Left kidney (tissue), 1 donor: ENCODE measurements at regions not wholly inside any gene's neighbourhood (a gene's known extent, or its start where the extent isn't known, plus 50 kb on each side); places are given as distances from the start of the nearest gene placed in this dataset.
"Not testable (repeated sequence)": the region's sequence is repeated elsewhere in the genome, so short reads cannot be mapped to it uniquely, and the experiment has no call there.

Source experiments
- DNase-seq: peaks from one replicate; pipeline ENCODE4 v3.0.0-alpha.2; 2013

- DNase-seq = no peak
Measured at GRCh38 chr20:40933758-40934157, 94.9 kb upstream of the TOP1 start.

DNA sequence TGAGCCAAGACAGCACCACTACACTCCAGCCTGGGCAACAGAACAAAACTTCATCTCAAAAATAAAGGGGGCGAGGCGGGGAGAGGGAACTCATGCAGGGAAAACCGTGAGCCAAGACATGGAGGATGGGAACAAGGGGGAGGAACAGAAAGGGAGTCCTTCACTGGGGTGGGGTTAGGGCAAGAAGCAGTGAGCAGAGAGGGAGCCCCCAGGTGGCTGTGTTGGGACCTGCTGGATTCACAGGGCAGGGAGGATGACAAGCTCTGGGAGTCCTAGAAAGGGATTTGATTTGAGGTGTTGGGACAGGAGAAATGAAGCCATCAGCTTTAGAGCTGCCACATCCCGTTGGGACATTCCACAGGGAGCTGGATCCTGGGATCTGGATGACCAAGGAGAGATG is 90.6 kb upstream of the TOP1 start:
- DNase-seq = no peak

DNA sequence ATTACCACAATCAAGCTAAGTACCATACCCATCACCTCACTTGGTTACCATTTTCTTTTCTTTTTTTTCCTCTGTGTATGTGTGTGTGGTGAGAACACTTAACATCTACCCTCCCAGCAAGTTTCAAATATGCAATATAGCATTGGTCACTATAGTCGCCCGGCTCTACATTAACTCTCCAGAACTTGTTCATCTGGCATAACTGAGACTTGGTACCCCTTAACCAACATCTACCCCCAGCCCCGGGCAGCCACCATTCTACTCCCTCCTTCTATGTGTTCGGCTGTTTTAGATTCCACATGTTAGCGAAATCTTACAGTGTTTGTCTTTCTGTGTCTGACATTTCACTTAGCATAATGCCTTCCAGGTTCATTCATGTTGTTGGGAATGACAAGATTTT is 89.0 kb upstream of the TOP1 start:
- no peak for DNase-seq

GRCh38 chr20:40941133-40941610 is 87.5 kb upstream of the TOP1 start:
- DNase-seq = no peak

DNA sequence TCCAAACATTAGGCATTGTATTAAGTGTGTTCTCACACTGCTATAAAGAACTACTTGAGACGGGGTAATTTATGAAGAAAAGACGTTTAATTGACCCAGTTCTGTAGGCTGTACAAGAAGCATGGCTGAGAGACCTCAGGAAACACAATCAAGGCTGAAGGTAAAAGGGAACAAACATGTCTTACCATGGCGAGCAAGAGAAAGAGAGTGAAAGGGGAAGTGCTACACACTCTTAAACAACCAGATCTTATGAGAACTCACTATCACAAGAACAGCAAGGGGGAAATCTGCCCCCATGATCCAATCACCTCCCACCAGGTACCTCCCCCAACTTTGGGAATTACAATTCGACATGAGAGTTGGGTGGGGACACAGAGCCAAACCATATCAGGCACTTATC is 86.6 kb upstream of the TOP1 start:
- DNase-seq = no peak

GRCh38 chr20:40942775-40943174 is 85.8 kb upstream of the TOP1 start:
- no peak for DNase-seq

GRCh38 chr20:40943591-40943990 is 85.0 kb upstream of the TOP1 start:
- DNase-seq = no peak

DNA sequence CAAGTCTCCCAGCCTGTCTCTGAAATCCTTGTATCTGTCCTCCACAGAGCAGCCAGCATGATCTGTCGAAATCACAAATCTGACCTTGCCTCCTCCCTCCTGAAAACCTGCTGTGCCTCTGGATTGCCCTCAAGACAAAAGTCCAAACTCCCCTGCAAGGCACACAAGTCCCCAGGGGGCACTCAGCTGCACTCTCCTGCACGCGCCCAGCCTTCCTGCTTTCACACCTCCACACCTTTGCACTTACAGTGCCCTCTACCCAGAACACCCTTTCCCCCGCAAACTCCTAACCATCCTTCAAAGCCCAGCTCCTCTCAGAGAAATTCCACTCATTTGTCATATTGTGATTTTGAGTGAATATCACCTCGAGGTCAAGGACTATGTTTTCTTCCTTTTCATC is 83.4 kb upstream of the TOP1 start:
- DNase-seq = no peak

GRCh38 chr20:40945754-40946450 is 82.7 kb upstream of the TOP1 start:
- peak; percentile 81 for DNase-seq

DNA sequence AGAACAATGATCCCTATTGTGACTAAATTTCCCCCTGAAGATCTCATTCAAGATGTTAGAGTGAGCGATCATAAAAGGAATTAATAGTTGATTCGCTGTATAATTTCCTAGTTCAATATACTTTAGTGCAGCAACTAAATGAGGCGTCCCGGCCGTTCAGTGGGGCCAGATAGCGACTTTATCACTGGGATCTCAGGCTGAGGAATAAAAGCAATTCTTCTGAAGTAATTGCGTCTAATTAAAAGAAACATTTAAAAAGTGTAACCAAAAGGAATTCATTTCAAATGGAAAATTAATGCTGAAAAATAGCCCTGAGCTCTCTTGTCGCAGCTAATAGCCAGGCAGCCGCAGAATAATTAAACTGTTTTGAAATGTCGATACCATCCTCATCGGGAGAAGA is 82.2 kb upstream of the TOP1 start:
- DNase-seq = no peak

DNA sequence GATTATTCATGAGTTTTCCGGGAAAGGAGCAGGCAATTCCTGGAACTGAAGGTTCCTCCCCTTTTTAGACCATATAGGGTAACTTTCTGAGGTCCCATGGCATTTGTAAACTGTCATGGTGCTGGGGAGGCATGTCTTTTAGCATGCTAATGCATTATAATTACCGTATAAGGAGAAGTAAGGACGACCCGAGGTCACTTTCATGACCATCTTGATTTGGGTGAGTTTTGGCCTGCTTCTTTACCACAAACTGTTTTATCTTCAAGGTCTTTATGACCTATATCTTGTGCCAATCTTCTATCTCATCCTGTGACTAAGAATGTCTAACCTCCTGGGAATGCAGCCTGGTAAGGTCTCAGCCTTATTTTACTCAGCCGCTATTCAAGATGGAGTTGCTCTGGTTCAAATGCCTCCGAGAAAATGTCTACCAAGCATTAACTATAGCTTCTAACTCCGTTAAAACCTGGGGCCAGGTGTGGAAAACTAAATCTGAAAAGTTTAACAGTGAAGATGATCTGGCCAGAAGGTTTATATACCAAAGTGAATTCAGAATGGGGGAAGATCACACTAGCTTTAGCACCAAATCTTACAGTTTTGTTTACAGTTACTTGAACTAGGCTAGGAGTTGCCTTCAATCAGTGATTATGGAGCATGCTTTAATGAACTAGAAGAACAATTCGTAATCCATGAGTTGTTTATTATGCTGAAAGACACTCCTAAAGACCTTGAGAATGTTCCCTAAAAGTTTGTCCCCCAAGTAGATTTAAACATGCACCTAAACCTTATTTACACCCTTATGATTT is 80.0 kb upstream of the TOP1 start:
- DNase-seq = no peak

- no peak for DNase-seq
Measured at GRCh38 chr20:40949346-40949745, 79.3 kb upstream of the TOP1 start.

DNA sequence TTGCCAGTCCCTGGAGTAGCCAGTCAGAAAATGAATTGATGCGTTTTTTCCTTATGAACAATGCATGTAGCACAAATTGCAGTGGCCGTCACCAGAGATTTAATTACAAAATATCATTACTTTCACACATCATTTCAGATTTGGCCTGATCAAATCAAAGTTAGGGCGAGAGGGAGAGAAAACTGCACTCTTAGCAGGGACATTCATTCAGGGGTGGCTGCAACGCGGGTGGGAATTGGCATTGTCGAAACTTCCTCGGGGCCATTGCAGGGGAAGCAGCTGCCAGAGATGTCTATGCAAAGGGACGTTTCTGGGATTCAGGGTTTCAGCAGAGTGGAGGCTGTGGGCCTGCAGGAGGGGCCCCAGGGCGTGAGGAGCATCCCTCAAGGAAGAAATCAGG is 76.5 kb upstream of the TOP1 start:
- no peak for DNase-seq

- no peak for DNase-seq
Measured at GRCh38 chr20:40953416-40953815, 75.2 kb upstream of the TOP1 start.

DNA sequence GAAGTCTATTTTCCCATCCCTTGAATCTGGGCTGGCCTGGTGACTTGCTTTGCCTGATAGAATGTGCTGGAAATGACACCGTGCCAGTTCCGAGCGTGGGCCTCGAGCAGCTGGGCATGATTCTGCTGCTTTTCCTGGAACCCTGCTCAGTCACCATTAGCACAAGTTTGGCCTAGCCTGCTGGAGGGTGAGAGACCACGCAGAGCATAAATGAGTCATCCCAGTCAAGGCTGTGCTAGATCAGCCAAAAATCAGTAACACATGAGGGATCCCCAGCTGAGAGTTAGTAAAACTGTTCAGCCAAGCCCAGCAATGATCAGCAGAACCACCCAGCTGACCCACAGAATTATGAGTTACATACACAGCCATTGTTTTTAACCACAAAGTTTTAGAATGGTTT is 74.8 kb upstream of the TOP1 start:
- DNase-seq = no peak

DNA sequence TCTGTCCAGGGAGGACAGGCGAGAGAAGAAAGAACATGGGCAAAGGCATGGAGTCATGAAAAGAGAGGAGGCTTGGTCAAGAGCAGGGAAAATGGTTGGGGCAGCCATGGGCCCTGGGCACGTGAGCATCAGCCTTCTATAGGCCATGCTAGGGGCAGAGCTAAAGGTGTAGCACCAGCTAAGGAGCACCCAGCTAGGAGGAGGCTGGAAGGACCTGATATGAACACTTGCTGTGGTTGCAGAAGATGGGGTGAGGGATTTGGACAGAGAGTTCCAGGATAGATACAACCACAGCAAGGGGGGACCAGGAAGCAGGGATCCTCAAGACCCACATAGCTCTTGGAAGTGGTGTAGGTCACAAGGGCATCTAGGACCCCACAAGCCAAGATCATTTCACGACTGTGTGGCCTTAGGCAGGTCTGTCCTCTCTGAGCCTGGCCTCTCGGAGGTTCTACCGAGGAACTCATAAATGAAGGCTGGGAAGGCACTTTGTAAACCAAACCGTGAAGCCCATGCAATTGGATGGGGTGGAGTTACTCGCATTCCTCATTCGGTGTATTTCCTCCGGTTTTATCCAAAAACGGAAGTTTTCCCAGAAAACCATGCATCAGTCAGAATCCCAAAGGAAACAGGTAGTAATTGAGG is 74.0 kb upstream of the TOP1 start:
- DNase-seq = no peak

DNA sequence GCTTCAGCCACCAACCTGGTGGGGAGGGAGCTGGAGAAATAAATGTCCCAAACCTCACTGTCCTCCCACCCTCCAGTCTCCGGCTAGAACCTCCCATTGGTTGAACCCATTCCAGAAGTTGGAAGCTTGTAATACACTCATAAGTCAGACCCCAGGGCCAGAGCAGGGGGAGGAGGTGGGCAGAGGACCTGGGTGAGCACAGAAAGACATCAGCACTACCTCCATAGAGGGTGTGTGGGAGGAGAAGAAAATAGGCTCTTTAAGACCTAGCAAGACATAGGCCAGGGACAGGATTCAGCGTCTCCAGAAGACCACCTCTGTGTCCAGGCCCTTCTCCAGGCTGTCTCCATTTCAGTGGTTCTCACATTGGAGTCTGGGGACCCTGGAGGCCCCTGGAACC is 73.3 kb upstream of the TOP1 start:
- DNase-seq = no peak

GRCh38 chr20:40955826-40956225 is 72.8 kb upstream of the TOP1 start:
- DNase-seq = not testable (repeated sequence)

GRCh38 chr20:40956542-40957264 is 71.9 kb upstream of the TOP1 start:
- no peak for DNase-seq

- DNase-seq = no peak
Measured at GRCh38 chr20:40957265-40957760, 71.3 kb upstream of the TOP1 start.

DNA sequence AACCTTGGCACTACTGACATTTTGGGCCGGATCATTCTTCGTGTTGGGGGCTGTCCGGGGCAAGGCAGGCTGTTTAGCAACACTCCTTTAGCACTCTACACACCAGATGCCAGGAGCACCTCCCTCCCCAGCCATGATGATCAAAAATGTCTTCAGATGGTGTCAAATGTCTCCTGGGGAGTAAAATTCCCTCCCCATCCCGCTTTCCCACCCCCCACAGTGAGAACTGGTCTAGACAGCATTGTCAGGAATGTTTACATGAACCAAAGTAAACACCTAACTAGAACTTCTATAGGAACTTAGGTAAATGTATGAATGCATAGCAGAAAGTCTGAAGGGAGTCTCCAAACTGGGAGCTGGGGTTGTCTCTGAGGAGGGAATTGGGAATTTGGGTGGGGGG is 70.0 kb upstream of the TOP1 start:
- no peak for DNase-seq

GRCh38 chr20:40959325-40960092 is 69.1 kb upstream of the TOP1 start:
- DNase-seq = no peak
